H1 (cell line): ENCODE measurements at regions not wholly inside any gene's neighbourhood (a gene's known extent, or its start where the extent isn't known, plus 50 kb on each side); places are given as distances from the start of the nearest gene placed in this dataset.

ENCODE experiments used
- CTCF ChIA-PET: fragments of 300-600 bp; sonication (Branson Sonifier 250); formaldehyde crosslinking; loops from one replicate; lab custom pipeline; 2021; ENCODE audit not compliant: partially characterized antibody; lab: Charles Lee
- POLR2A ChIA-PET: fragments of 300-600 bp; sonication (Branson Sonifier 250); formaldehyde crosslinking; loops from one replicate; lab custom pipeline; 2021; ENCODE audit warnings: inconsistent platforms; ENCODE audit not compliant: partially characterized antibody; lab: Charles Lee
- DNase-seq, 2 experiments: peaks; one replicate each; pipeline versions ENCODE4 v3.0.0 to v3.0.0-alpha.2; 2010 to 2022; ENCODE audit warnings: low spot score in 2 of 2, low read depth in 1 of 2, mixed read lengths in 1 of 2
- FAIRE-seq: peaks from 2 replicates; lab custom pipeline; 2011; peaks lifted over from hg19 to GRCh38; lab: Jason Lieb, UNC
- H2AFZ ChIP-seq: 2 replicates; pipeline ENCODE4 v1.8.1; 2012; ENCODE audit warnings: low read length, inconsistent platforms
- H2AK5ac ChIP-seq: 2 replicates; pipeline ENCODE4 v1.6.1; 2013; ENCODE audit warnings: low read depth, low read length
- H2BK120ac ChIP-seq: replicated peaks from 2 replicates; pipeline ENCODE3; 2013; ENCODE audit warnings: low read depth, low read length, inconsistent platforms
- H2BK12ac ChIP-seq: 2 replicates; pipeline ENCODE4 v1.6.1; 2013; ENCODE audit warnings: low read depth, low read length
- H2BK15ac ChIP-seq: 2 replicates; pipeline ENCODE4 v1.6.1; 2013; ENCODE audit warnings: low read length
- H2BK20ac ChIP-seq: 2 replicates; pipeline ENCODE4 v1.6.1; 2013; ENCODE audit warnings: low read length
- H2BK5ac ChIP-seq: 2 replicates; pipeline ENCODE4 v1.6.1; 2013; ENCODE audit warnings: low read depth, low read length
- H3K14ac ChIP-seq: 2 replicates; pipeline ENCODE4 v1.6.1; 2013; ENCODE audit warnings: inconsistent platforms; ENCODE audit not compliant: insufficient read length
- H3K18ac ChIP-seq: 2 replicates; pipeline ENCODE4 v1.6.1; 2013; ENCODE audit warnings: low read length; ENCODE audit errors: extremely low read depth
- H3K23ac ChIP-seq: 2 replicates; pipeline ENCODE4 v1.6.1; 2013; ENCODE audit warnings: inconsistent platforms; ENCODE audit not compliant: insufficient read length
- H3K23me2 ChIP-seq: 2 replicates; pipeline ENCODE4 v1.6.1; 2013; ENCODE audit warnings: low read depth, low read length
- H3K27ac ChIP-seq: 2 replicates; pipeline ENCODE4 v1.6.1; 2011; ENCODE audit warnings: low read depth, low read length, inconsistent platforms
- H3K27me3 ChIP-seq, 4 experiments: replicated peaks in 1 of 4; 1 replicate in 1 of 4; 2 replicates in 3 of 4; pipeline versions ENCODE4 v1.6.1 to v1.8.1; 2011 to 2013; ENCODE audit warnings: low read length in 3 of 4, mild to moderate bottlenecking in 3 of 4, inconsistent platforms in 2 of 4, mixed read lengths in 2 of 4, moderate library complexity in 1 of 4; ENCODE audit not compliant: control insufficient read depth in 3 of 4, insufficient read depth in 3 of 4; ENCODE audit errors: extremely low read depth in 1 of 4
- H3K36me3 ChIP-seq, 4 experiments: 2 replicates each; pipeline versions ENCODE4 v1.6.1 to v1.8.1; 2011 to 2013; ENCODE audit warnings: mild to moderate bottlenecking in 4 of 4, low read length in 3 of 4, moderate library complexity in 2 of 4, control low read depth in 1 of 4, inconsistent platforms in 1 of 4; ENCODE audit not compliant: insufficient read depth in 4 of 4, control insufficient read depth in 2 of 4
- H3K4ac ChIP-seq: replicated peaks from 2 replicates; pipeline ENCODE3; 2013; ENCODE audit warnings: low read length, low read depth, mixed read lengths, inconsistent platforms; ENCODE audit not compliant: insufficient read length
- H3K4me1 ChIP-seq, 4 experiments: replicated peaks in 1 of 4; 1 replicate in 1 of 4; 2 replicates in 3 of 4; pipeline versions ENCODE4 v1.6.1 to v1.8.1; 2011 to 2013; ENCODE audit warnings: low read length in 3 of 4, inconsistent platforms in 2 of 4, mixed read lengths in 1 of 4; ENCODE audit not compliant: insufficient read depth in 4 of 4, control insufficient read depth in 3 of 4
- H3K4me2 ChIP-seq, 2 experiments: 2 replicates each; pipeline versions ENCODE4 v1.6.1 to v1.8.1; 2011 to 2013; ENCODE audit warnings: low read depth in 2 of 2, low read length in 2 of 2, control low read depth in 1 of 2, inconsistent platforms in 1 of 2, mild to moderate bottlenecking in 1 of 2; ENCODE audit not compliant: insufficient read depth in 1 of 2
- H3K4me3 ChIP-seq, 4 experiments: fragments of 200-600, 300-600 bp in 1 of 4; sonication (generic), shearing (Covaris generic), sonication (Bioruptor Twin) in 1 of 4; 2 replicates each; pipeline versions ENCODE4 v1.5.1 to v1.8.1; 2011 to 2016; ENCODE audit warnings: low read length in 4 of 4, low read depth in 3 of 4, control low read depth in 2 of 4, inconsistent platforms in 2 of 4, mild to moderate bottlenecking in 2 of 4, mixed read lengths in 1 of 4, moderate library complexity in 1 of 4; ENCODE audit not compliant: insufficient read depth in 2 of 4; ENCODE audit errors: extremely low read depth in 1 of 4
- H3K56ac ChIP-seq: replicated peaks from 2 replicates; pipeline ENCODE3; 2013; ENCODE audit warnings: low read depth, mild to moderate bottlenecking, mixed read lengths, low read length, inconsistent platforms; ENCODE audit not compliant: insufficient read length
- H3K79me1 ChIP-seq: 2 replicates; pipeline ENCODE4 v1.6.1; 2013; ENCODE audit warnings: low read depth, low read length, control low read depth
- H3K79me2 ChIP-seq, 2 experiments: 2 replicates each; pipeline versions ENCODE4 v1.6.1 to v1.8.1; 2012 to 2013; ENCODE audit warnings: low read length in 2 of 2, mild to moderate bottlenecking in 2 of 2, inconsistent platforms in 1 of 2; ENCODE audit not compliant: insufficient read depth in 2 of 2, control insufficient read depth in 1 of 2
- H3K9ac ChIP-seq, 4 experiments: replicated peaks in 1 of 4; 1 replicate in 1 of 4; 2 replicates in 3 of 4; pipeline versions ENCODE4 v1.6.1 to v1.8.1; 2011 to 2013; ENCODE audit warnings: low read depth in 3 of 4, low read length in 3 of 4, control low read depth in 2 of 4, mild to moderate bottlenecking in 2 of 4, moderate library complexity in 2 of 4, inconsistent platforms in 1 of 4; ENCODE audit errors: extremely low read depth in 1 of 4
- H3K9me3 ChIP-seq, 2 experiments: 2 replicates each; pipeline versions ENCODE4 v1.6.1 to v1.8.1; 2012 to 2013; ENCODE audit warnings: mild to moderate bottlenecking in 2 of 2, moderate library complexity in 2 of 2, control low read depth in 1 of 2, inconsistent platforms in 1 of 2, low read depth in 1 of 2, low read length in 1 of 2, mixed read lengths in 1 of 2; ENCODE audit not compliant: insufficient read depth in 2 of 2
- H4K20me1 ChIP-seq, 2 experiments: replicated peaks in 1 of 2; 2 replicates each; pipeline versions ENCODE3 to v1.8.1; 2011 to 2013; ENCODE audit warnings: inconsistent platforms in 2 of 2, low read length in 2 of 2, mild to moderate bottlenecking in 1 of 2; ENCODE audit not compliant: insufficient read depth in 2 of 2, control insufficient read depth in 1 of 2
- H4K5ac ChIP-seq: 2 replicates; pipeline ENCODE4 v1.6.1; 2013; ENCODE audit warnings: low read length, low read depth, mixed read lengths, inconsistent platforms; ENCODE audit not compliant: insufficient read length
- H4K8ac ChIP-seq: 2 replicates; pipeline ENCODE4 v1.8.0; 2013; ENCODE audit warnings: mild to moderate bottlenecking, moderate library complexity, low read length, inconsistent platforms; ENCODE audit not compliant: insufficient read depth; ENCODE audit errors: extremely low read depth
- H4K91ac ChIP-seq: replicated peaks from 2 replicates; pipeline ENCODE3; 2013; ENCODE audit warnings: low read length, mixed read lengths, inconsistent platforms; ENCODE audit not compliant: insufficient read length
- CEBPB ChIP-seq: IDR thresholded peaks from 2 replicates; pipeline ENCODE4 v1.6.1; 2012; ENCODE audit warnings: low read depth, low read length
- HDAC2 ChIP-seq, 2 experiments: fragments of 300-600 bp in 1 of 2; sonication (generic) in 1 of 2; IDR thresholded peaks; 2 replicates each; pipeline ENCODE4 v1.6.1; 2011 to 2012; ENCODE audit warnings: low read depth in 2 of 2, low read length in 2 of 2, mild to moderate bottlenecking in 2 of 2, moderate library complexity in 2 of 2, borderline replicate concordance in 1 of 2, inconsistent platforms in 1 of 2
- KDM4A ChIP-seq: IDR thresholded peaks from one replicate; pipeline ENCODE4 v1.7.1; 2012; ENCODE audit warnings: low read depth, mild to moderate bottlenecking, moderate library complexity, low read length, inconsistent platforms; ENCODE audit not compliant: severe bottlenecking
- POLR2A ChIP-seq, 2 experiments: IDR thresholded peaks; 1 replicate in 1 of 2; 2 replicates in 1 of 2; pipeline ENCODE4 v1.6.1; 2011; ENCODE audit warnings: low read depth in 2 of 2, low read length in 2 of 2, mild to moderate bottlenecking in 2 of 2; ENCODE audit errors: control extremely low read depth in 1 of 2
- SAP30 ChIP-seq: fragments of 300-600 bp; sonication (generic); IDR thresholded peaks from 2 replicates; pipeline ENCODE4 v1.7.1; 2012; ENCODE audit warnings: low read length, moderate library complexity, mild to moderate bottlenecking, inconsistent platforms; ENCODE audit not compliant: insufficient read depth, insufficient replicate concordance
- ZNF274 ChIP-seq: IDR thresholded peaks from 2 replicates; pipeline ENCODE4 v1.7.0; 2012; ENCODE audit warnings: low read length, borderline replicate concordance; ENCODE audit errors: extremely low read depth
- WGBS, 2 experiments: shearing (Covaris generic) in 1 of 2; methylation state at CpG; one replicate each; pipeline versions ENCODE4 v1.1.6 to v1.1.7; 2013 to 2015; ENCODE audit warnings: low lambda C conversion rate in 2 of 2, mixed read lengths in 2 of 2, inconsistent platforms in 1 of 2, low coverage in 1 of 2, missing lambda C conversion rate in 1 of 2; ENCODE audit not compliant: insufficient replicate concordance in 2 of 2, insufficient coverage in 1 of 2, insufficient read length in 1 of 2; ENCODE audit errors: extremely low coverage in 1 of 2, missing lambda C conversion rate in 1 of 2; 5-methylcytosine and 5-hydroxymethylcytosine counted together
- TF ChIP-seq, protein P1 (sequence below): IDR thresholded peaks from 2 replicates; pipeline ENCODE4 v1.6.1; 2011; ENCODE audit warnings: low read length, improper control_type of control experiment

DNA sequence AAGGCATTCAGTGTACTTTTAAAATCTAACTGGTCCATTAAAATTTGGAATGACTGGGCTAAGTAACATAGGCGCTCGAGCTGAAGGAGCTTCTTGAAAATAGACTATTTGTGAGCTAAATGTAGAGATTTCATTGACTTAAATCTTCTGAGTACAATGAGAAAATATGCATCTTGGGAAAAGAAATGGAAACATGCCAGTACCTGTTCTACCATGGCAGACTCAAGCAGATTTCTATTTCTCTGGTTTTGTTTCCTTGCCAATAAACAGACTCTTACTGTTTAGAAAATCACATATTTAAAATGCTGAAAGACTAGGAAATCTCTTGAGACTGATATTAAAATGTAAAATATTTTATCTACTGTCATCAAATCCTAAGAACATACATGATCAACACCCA is 678.1 kb downstream of the FAT4 start:
- Histone ChIP-seq H3K79me2 (no peaks in the 10 kb centered on the region), H3K4me1 (no peaks in the 10 kb centered on the region), H3K36me3 (no peaks in the 10 kb centered on the region), H2BK120ac (no peak overlapping the region), H4K8ac (no peak overlapping the region), H2BK5ac (no peak overlapping the region), H4K20me1 (no peaks in the 10 kb centered on the region), H3K23me2 (no peaks in the 10 kb centered on the region), H2BK15ac (no peak overlapping the region), H3K4me3 (no peak overlapping the region), H3K9ac (no peak overlapping the region), H4K5ac (no peak overlapping the region), H3K56ac (no peak overlapping the region), H3K4me2 (no peak overlapping the region), H3K18ac (no peak overlapping the region), H3K27ac (no peak overlapping the region), H3K23ac (no peak overlapping the region), H4K91ac (no peak overlapping the region), H2BK20ac (no peak overlapping the region), H3K4ac (no peak overlapping the region), H2BK12ac (no peak overlapping the region), H3K9me3 (no peaks in the 10 kb centered on the region), H3K14ac (no peak overlapping the region), H2AFZ (no peak overlapping the region), H3K79me1 (no peaks in the 10 kb centered on the region), H3K27me3 (no peaks in the 10 kb centered on the region), H2AK5ac (no peak overlapping the region)
- ChIA-PET CTCF (no interaction called here), POLR2A (no interaction called here)
- DNase-seq (no peak), FAIRE-seq (no peak)
- WGBS, 2 experiments: 93% methylated on average over 2 of the region's 2 CpGs; no CpG with 5 or more reads in 1 of the 2 experiments
- no peak for TF ChIP-seq KDM4A
- no peak for TF ChIP-seq POLR2A (IDR thresholded peaks at IDR 0.05; ENCODE audit: control extremely low read depth in 1 of 2, low read depth in 2 of 2, low read length in 2 of 2)
- TF ChIP-seq ZNF274: no peak
- TF ChIP-seq HDAC2 (IDR thresholded peaks at IDR 0.05; ENCODE audit: borderline replicate concordance in 1 of 2, low read depth in 2 of 2, low read length in 2 of 2): no peak
- TF ChIP-seq, protein P1, sequence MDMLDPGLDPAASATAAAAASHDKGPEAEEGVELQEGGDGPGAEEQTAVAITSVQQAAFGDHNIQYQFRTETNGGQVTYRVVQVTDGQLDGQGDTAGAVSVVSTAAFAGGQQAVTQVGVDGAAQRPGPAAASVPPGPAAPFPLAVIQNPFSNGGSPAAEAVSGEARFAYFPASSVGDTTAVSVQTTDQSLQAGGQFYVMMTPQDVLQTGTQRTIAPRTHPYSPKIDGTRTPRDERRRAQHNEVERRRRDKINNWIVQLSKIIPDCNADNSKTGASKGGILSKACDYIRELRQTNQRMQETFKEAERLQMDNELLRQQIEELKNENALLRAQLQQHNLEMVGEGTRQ: no peak
- TF ChIP-seq CEBPB: no peak
- no peak for TF ChIP-seq SAP30
